ENCODE measurements at regions not wholly inside any gene's neighbourhood (a gene's known extent, or its start where the extent isn't known, plus 50 kb on each side); places are given as distances from the start of the nearest gene placed in this dataset.

- no peak for TF ChIP-seq EZH2phosphoT487 (IDR thresholded peaks at IDR 0.05; ENCODE audit: low read depth)
- TF ChIP-seq CTCF (IDR thresholded peaks at IDR 0.05; ENCODE audit: low read depth, low read length), result no peak
- H3K27ac ChIP-seq (ENCODE audit: low read length), result no peak overlapping the region
- no peak overlapping the region for H3K4me3 ChIP-seq (ENCODE audit: low read length)
- H2AFZ ChIP-seq (ENCODE audit: low read depth, low read length), result no peak overlapping the region
- H3K9me3 ChIP-seq (ENCODE audit: insufficient read depth, low read length), result 0 out of 2 replicates have a peak, but pooled peaks cover 4% of the 10 kb centered on the region
- H3K4me1 ChIP-seq (ENCODE audit: low read length), result peaks cover 7% of the 10 kb centered on the region
- no peaks in the 10 kb centered on the region for H3K79me2 ChIP-seq (ENCODE audit: low read length)
- no peak overlapping the region for H3K4me2 ChIP-seq (ENCODE audit: low read length)
- H3K27me3 ChIP-seq (ENCODE audit: low read depth, low read length), result no peaks in the 10 kb centered on the region
- no peaks in the 10 kb centered on the region for H3K36me3 ChIP-seq (replicated peaks; ENCODE audit: low read depth, low read length)
- no peak overlapping the region for H3K9ac ChIP-seq (ENCODE audit: low read length)
- H4K20me1 ChIP-seq (ENCODE audit: insufficient read depth, low read length), result no peaks in the 10 kb centered on the region
Observed at GRCh38 chr4:148808416-148808815, 366.2 kb upstream of the NR3C2 start.

GRCh38 chr4:148800940-148801339 lies 358.7 kb upstream of the NR3C2 start:
- no peak overlapping the region for H3K4me2 ChIP-seq (ENCODE audit: low read length)
- H4K20me1 ChIP-seq (ENCODE audit: insufficient read depth, low read length), result no peaks in the 10 kb centered on the region
- TF ChIP-seq EZH2phosphoT487 (IDR thresholded peaks at IDR 0.05; ENCODE audit: low read depth) (no peak), CTCF (IDR thresholded peaks at IDR 0.05; ENCODE audit: low read depth, low read length) (no peak)
- H3K27me3 ChIP-seq (ENCODE audit: low read depth, low read length), result no peaks in the 10 kb centered on the region
- no peaks in the 10 kb centered on the region for H3K36me3 ChIP-seq (replicated peaks; ENCODE audit: low read depth, low read length)
- H3K27ac ChIP-seq (ENCODE audit: low read length), result no peak overlapping the region
- H3K4me3 ChIP-seq (ENCODE audit: low read length), result no peak overlapping the region
- H3K79me2 ChIP-seq (ENCODE audit: low read length), result no peaks in the 10 kb centered on the region
- no peaks in the 10 kb centered on the region for H3K9me3 ChIP-seq (ENCODE audit: insufficient read depth, low read length)
- H3K4me1 ChIP-seq (ENCODE audit: low read length), result no peaks in the 10 kb centered on the region
- no peak overlapping the region for H3K9ac ChIP-seq (ENCODE audit: low read length)
- no peak overlapping the region for H2AFZ ChIP-seq (ENCODE audit: low read depth, low read length)

- H3K79me2 ChIP-seq (ENCODE audit: low read length), result no peaks in the 10 kb centered on the region
- TF ChIP-seq CTCF (IDR thresholded peaks at IDR 0.05; ENCODE audit: low read depth, low read length) (no peak), EZH2phosphoT487 (IDR thresholded peaks at IDR 0.05; ENCODE audit: low read depth) (no peak)
- H3K4me2 ChIP-seq (ENCODE audit: low read length), result no peak overlapping the region
- H3K4me1 ChIP-seq (ENCODE audit: low read length), result peaks cover 4% of the 10 kb centered on the region; the same call in 1 of the 2 replicates
- no peak overlapping the region for H2AFZ ChIP-seq (ENCODE audit: low read depth, low read length)
- no peaks in the 10 kb centered on the region for H3K27me3 ChIP-seq (ENCODE audit: low read depth, low read length)
- no peak overlapping the region for H3K9ac ChIP-seq (ENCODE audit: low read length)
- H4K20me1 ChIP-seq (ENCODE audit: insufficient read depth, low read length), result no peaks in the 10 kb centered on the region
- H3K4me3 ChIP-seq (ENCODE audit: low read length), result no peak overlapping the region
- no peaks in the 10 kb centered on the region for H3K9me3 ChIP-seq (ENCODE audit: insufficient read depth, low read length)
- no peaks in the 10 kb centered on the region for H3K36me3 ChIP-seq (replicated peaks; ENCODE audit: low read depth, low read length)
- H3K27ac ChIP-seq (ENCODE audit: low read length), result no peak overlapping the region
Observed at GRCh38 chr4:148800336-148800885, 358.2 kb upstream of the NR3C2 start.

GRCh38 chr4:148795156-148795864 lies 353.1 kb upstream of the NR3C2 start:
- TF ChIP-seq EZH2phosphoT487 (IDR thresholded peaks at IDR 0.05; ENCODE audit: low read depth), result no peak
- H3K4me3 ChIP-seq (ENCODE audit: low read length), result no peak overlapping the region
- peaks cover 4% of the 10 kb centered on the region; the same call in 1 of the 2 replicates for H3K4me1 ChIP-seq (ENCODE audit: low read length)
- no peaks in the 10 kb centered on the region for H3K36me3 ChIP-seq (replicated peaks; ENCODE audit: low read depth, low read length)
- H3K4me2 ChIP-seq (ENCODE audit: low read length), result no peak overlapping the region
- no peaks in the 10 kb centered on the region for H3K9me3 ChIP-seq (ENCODE audit: insufficient read depth, low read length)
- no peak overlapping the region for H3K9ac ChIP-seq (ENCODE audit: low read length)
- no peaks in the 10 kb centered on the region for H3K79me2 ChIP-seq (ENCODE audit: low read length)
- H3K27me3 ChIP-seq (ENCODE audit: low read depth, low read length), result no peaks in the 10 kb centered on the region
- no peaks in the 10 kb centered on the region for H4K20me1 ChIP-seq (ENCODE audit: insufficient read depth, low read length)
- H2AFZ ChIP-seq (ENCODE audit: low read depth, low read length), result no peak overlapping the region
- H3K27ac ChIP-seq (ENCODE audit: low read length), result no peak overlapping the region

All from OCI-LY3 (cell line).